ENCODE measurements at regions not wholly inside any gene's neighbourhood (a gene's known extent, or its start where the extent isn't known, plus 50 kb on each side); places are given as distances from the start of the nearest gene placed in this dataset.

DNA sequence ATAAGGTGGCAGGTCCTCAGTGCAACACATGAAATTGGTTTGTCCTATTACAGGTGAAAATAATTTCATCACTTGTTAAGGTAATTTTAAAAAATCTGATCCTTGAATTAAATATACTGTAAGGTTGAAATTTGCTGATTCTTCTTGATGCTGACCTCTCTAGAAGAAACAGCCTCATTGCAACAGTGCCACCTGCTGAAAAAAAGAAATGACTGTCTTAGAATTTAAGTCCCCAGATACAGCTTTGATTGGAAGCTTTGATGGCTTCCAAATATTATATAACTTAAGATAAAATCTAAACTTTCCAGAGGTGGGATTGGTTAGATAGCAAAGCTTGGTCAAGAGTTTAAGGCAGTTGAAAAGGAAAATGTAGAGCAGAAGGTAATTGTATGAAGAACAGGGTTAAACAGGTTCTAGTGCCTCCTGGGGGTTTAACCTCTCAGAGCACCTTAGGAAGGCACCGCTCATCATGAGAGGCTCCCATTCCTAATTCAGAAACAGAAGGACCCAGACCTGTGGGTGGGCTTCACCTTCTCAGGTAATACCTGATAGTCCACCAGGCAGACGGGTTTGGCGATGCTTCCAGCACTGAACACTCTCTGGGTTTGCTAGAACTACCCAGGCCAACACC is 401.0 kb downstream of the PAX1 start:
- TF ChIP-seq, protein P1, sequence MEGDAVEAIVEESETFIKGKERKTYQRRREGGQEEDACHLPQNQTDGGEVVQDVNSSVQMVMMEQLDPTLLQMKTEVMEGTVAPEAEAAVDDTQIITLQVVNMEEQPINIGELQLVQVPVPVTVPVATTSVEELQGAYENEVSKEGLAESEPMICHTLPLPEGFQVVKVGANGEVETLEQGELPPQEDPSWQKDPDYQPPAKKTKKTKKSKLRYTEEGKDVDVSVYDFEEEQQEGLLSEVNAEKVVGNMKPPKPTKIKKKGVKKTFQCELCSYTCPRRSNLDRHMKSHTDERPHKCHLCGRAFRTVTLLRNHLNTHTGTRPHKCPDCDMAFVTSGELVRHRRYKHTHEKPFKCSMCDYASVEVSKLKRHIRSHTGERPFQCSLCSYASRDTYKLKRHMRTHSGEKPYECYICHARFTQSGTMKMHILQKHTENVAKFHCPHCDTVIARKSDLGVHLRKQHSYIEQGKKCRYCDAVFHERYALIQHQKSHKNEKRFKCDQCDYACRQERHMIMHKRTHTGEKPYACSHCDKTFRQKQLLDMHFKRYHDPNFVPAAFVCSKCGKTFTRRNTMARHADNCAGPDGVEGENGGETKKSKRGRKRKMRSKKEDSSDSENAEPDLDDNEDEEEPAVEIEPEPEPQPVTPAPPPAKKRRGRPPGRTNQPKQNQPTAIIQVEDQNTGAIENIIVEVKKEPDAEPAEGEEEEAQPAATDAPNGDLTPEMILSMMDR (conservative IDR thresholded peaks at IDR 0.05; ENCODE audit: low read depth, low read length): peak; percentile 76
- TF ChIP-seq EZH2 (IDR thresholded peaks at IDR 0.05; ENCODE audit: low read length, unreplicated experiment): no peak
- TF ChIP-seq EZH2phosphoT487 (IDR thresholded peaks at IDR 0.05; ENCODE audit: borderline replicate concordance, low read length): no peak

Data from PC-3 (cell line).